NOMO-1 treated with DMSO at 0.1 percent for 48 hours (cell line): ENCODE measurements at regions not wholly inside any gene's neighbourhood (a gene's known extent, or its start where the extent isn't known, plus 50 kb on each side); places are given as distances from the start of the nearest gene placed in this dataset.

Experiments used
- DNase-seq: peaks from one replicate; lab custom pipeline; 2025; ENCODE audit not compliant: unreplicated experiment; lab: John Stamatoyannopoulos, UW

DNA sequence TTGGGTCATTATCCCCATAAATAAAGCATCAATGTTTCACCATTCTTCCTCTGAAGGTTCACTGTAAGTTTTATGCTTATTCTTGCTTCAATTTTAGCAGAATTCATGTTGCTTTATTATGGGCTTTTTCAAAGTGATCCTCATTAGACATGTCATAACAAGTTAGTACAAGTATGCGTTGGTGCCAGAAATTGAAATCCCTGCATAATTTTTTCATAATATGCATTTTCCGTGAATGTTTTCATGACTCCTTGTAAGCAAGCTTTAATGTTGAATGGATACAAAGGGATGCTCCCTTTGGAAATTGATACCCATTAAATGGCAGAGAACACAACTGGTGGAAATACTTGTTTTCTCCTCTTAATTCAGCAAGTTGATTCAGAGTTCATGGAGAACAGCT, 179.7 kb downstream of the ST6GAL2 start:
- no peak for DNase-seq

DNA sequence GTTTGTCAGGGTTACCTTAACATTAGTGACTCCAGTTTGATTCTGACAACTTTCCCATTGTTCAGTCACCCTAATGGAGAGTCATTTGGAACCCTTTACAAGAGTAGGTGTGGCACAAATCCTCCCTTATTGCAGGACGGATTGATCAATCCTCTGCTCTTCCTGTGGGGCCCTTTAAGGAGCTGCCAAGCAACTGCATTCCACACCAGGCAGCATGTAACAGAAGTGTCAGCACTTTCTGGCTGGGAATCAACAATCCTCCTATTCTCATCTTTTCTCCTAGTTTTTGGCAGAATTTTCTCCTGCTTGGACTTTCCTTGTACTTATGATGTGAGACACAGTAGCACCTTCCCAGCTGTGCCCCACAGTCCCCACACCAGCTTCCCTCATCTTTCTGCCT, 177.8 kb downstream of the ST6GAL2 start:
- no peak for DNase-seq

DNA sequence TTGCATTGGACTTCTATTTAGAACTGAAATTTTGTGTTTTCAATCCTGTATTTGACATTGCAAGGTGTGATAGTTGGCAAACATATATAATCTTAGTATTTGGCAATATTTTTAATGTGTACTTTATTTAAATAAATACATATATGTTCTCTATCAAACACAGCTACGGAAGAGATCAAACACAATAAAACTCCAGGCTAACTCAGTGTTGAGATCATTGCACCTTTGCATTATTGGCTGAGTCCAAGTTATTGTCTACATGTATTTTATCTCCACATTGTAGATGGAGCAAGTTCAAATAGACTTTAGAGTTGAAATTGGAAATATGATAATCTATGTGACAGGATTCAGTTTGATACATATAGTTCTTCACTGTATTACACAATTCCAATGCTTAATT, 176.7 kb downstream of the ST6GAL2 start:
- DNase-seq, result no peak

DNA sequence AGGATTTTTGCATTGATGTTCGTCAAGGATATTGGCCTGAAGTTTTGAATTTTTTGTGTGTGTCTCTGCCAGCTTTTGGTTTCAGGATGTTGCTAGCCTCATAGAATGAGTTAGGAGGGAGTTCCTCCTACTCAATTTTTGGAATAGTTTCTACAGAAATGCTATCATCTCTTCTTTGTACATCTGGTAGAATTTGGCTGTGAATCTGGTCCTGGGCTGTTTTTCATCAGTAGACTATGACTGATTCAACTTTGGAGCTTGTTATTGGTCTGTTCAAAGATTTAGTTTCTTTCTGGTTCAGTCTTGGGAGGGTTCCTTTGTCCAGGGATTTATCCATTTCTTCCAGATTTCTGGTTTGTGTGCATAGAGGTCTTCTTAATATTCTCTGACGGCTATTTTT, 166.7 kb downstream of the ST6GAL2 start:
- DNase-seq, result no peak

DNA sequence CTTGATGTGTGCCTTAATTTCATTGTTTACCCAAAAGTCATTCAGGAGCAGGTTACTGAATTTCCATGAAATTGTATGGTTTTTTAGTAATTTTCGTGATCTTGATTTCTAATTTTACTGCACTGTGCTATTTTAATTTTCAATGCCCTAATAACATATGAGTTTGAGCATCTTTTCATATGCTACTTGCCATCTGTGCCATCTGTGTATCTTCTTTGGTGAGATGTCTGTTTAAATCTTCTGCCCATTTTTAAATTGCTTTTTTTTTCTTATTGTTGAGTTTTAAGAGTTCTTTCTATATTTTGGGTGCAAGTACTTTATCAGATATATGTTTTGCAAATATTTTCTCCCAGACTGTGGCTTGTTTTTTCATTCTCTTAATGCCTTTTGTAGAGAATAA, 165.9 kb downstream of the ST6GAL2 start:
- no peak for DNase-seq

DNA sequence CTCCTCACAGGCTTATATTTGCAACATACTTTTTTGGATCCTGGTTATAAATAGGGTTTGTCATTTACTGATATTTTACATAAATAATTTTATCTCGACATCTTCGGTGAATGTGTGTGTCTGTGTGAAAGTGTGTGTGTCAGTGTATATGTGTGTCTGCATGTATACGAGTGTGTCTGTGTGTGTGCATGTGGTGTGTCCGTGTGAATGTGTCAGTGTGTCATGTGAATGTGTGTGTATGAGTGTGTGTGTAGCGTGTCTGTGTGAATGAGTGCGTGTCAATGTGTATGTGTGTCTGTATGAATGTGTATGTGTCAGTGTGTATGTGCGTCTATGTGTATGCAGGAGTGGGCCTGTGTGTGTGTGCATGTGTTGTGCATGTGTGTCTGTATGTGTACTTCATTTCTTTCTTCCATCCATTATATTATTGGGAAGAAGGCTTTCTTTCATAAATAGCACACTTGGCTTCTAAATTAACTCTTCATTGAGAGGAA, 161.6 kb downstream of the ST6GAL2 start:
- no peak for DNase-seq

DNA sequence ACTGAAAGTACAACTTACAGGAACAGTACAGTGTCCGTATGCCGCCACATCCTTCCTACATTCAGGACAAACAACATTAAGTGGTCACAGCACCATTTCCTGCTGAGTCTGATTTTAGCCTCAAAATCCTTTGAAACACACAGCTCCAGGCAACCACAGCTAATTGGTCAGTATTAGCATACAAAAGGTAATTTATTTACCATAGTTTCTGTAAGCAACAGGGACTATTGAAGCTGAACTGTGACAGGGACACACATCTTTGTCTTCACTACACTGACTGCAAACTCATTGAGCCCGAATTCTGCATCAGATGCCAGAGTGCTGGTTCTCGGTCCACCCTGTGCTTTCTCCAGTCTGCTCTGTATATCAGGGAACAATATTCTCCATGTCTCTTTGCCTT, 151.8 kb downstream of the ST6GAL2 start:
- no peak for DNase-seq

DNA sequence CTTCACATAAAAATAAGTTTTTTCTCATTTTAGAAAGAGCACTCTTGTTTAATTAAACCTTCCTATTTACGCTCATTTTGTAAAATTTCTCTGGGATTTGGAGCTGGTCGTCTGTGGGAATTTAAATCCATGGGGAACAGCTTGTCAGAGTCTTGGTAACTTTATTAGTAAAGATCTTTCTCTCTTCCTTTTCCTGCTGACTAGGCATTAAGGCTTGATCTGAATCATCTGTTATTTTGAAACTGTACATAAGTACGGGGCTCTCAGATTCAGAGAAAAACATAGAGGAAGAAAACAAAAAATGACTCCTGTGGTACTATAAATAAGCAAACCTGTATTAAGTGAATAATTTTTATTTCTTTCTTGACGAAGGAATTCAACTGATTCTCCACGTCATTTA, 150.2 kb downstream of the ST6GAL2 start:
- DNase-seq, result no peak

DNA sequence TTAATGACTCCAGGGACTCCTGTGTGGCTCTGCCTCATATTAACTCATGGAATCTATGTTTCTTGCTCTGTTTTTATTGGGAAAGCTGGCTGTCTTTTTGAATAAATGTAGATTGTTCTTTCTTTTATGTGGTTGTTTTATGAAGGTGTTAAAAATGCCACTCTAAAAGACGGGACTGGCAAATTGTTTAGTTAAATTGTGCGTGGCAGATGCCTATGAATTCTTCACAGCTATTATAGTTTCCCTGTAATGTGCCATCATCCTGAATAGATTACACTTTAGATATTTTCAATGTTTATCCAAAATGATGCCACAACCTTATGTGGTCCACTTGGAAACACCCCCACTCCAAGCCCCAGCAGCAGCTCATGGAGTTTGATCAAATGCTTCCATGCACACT, 149.7 kb downstream of the ST6GAL2 start:
- DNase-seq, result no peak

DNA sequence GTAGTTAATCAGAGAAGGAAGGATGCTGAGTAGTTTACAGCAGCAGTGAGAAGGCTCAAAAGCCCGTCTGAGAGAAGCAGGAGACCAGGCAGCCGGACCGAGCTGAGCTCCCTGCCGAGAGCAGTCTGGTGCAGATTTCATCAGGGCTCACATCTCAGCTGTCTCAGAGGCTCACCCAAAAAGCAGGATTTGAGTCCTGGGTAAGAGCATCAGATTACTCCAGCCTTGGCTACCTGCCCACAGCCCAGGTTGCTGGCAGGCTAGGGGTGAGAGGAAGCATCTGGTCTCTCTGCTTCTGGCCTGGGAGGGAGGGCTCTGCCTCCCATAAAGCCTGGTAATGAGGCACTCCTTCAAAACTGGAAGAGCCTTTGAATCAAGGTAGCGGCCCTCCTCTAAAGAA, 140.5 kb downstream of the ST6GAL2 start:
- DNase-seq, result no peak

DNA sequence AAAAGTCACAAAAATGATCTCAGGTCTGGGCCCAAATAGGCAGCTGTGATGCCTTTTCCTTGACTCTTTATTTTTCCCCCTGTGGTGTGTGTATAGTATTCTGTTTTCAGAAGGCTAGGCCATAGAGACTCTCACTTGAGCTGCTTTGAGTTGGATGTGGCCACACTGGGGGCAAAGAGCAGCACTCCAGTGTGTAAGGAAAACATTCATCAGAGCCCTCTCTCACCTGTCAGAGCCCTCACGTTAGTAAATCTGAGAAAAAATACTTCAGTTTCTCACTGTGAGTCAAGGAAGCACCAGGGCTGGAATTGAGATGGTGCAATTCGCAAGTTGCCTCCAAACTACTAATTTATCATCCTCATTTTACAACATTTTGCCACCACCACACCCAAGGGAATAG, 136.1 kb downstream of the ST6GAL2 start:
- DNase-seq, result no peak
